ENCODE measurements at regions not wholly inside any gene's neighbourhood (a gene's known extent, or its start where the extent isn't known, plus 50 kb on each side); places are given as distances from the start of the nearest gene placed in this dataset.

DNA sequence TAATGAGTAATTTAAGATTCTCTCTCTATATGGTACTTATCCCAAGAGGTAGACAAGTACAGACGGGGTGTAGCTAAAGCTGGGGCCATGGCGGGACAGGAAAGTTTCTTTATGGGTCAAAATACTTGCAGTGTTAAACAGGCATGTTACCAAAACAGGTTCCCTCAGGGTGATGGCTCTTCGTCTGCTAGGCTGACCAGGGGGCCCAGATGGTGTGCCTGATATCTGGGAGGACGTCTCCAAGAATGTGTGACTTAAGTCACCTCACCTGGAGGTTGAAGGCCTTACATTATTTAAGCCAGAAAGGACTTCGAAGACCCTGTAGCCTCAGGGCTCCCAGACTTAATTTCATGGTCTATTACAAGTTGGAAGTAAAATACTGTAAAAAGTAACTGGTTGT lies 52.7 kb upstream of the FMOD start:
- no peak for TF ChIP-seq POLR2A (IDR thresholded peaks at IDR 0.05)
- TF ChIP-seq, protein P1, sequence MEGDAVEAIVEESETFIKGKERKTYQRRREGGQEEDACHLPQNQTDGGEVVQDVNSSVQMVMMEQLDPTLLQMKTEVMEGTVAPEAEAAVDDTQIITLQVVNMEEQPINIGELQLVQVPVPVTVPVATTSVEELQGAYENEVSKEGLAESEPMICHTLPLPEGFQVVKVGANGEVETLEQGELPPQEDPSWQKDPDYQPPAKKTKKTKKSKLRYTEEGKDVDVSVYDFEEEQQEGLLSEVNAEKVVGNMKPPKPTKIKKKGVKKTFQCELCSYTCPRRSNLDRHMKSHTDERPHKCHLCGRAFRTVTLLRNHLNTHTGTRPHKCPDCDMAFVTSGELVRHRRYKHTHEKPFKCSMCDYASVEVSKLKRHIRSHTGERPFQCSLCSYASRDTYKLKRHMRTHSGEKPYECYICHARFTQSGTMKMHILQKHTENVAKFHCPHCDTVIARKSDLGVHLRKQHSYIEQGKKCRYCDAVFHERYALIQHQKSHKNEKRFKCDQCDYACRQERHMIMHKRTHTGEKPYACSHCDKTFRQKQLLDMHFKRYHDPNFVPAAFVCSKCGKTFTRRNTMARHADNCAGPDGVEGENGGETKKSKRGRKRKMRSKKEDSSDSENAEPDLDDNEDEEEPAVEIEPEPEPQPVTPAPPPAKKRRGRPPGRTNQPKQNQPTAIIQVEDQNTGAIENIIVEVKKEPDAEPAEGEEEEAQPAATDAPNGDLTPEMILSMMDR (IDR thresholded peaks at IDR 0.05) = no peak
